HepG2 (cell line): ENCODE measurements at regions not wholly inside any gene's neighbourhood (a gene's known extent, or its start where the extent isn't known, plus 50 kb on each side); places are given as distances from the start of the nearest gene placed in this dataset.

Experiments used
- ATAC-seq: fragments of 200-7000 bp; cut with Tn5 transposase; 3 replicates; pipeline ENCODE4 v1.9.1; 2020; ENCODE audit warnings: mild to moderate bottlenecking, moderate library complexity
- BruUV-seq: library from RNA; stranded (reverse); fragments of 400-500 nt; replicated peaks from 2 replicates; lab custom pipeline; 2021; lab: Mats Ljungman, UMichigan
- CTCF ChIA-PET: fragments of 300-600 bp; formaldehyde crosslinking; extraction: SDS; loops from one replicate; lab custom pipeline; 2021; ENCODE audit warnings: low total read pairs, inconsistent platforms, low intra/inter-chr PET ratio; lab: Yijun Ruan, JAX
- POLR2A ChIA-PET: fragments of 350-600 bp; sonication (Branson Sonifier 250); formaldehyde crosslinking; loops from one replicate; lab custom pipeline; 2020; ENCODE audit warnings: antibody characterized with exemption, inconsistent platforms; lab: Yijun Ruan, JAX
- DNase-seq: peaks from one replicate; pipeline ENCODE4 v3.0.0-alpha.2; 2015; ENCODE audit warnings: low spot score
- FAIRE-seq: peaks from 3 replicates; lab custom pipeline; 2011; peaks lifted over from hg19 to GRCh38; lab: Jason Lieb, UNC
- H2AFZ ChIP-seq: one replicate; pipeline ENCODE4 v1.6.1; 2011; ENCODE audit warnings: low read length, inconsistent platforms
- H3K27ac ChIP-seq: fragments of 300-600 bp; 3 replicates; pipeline ENCODE4 v1.8.0; 2011; ENCODE audit warnings: mixed run types, mild to moderate bottlenecking, mixed read lengths, low read length, inconsistent platforms; ENCODE audit not compliant: insufficient read depth; ENCODE audit errors: extremely low read length
- H3K27me3 ChIP-seq, 2 experiments: fragments of 200-600 bp in 1 of 2; 2 replicates in 1 of 2; 3 replicates in 1 of 2; pipeline versions ENCODE4 v1.6.0 to v1.8.0; 2011; ENCODE audit warnings: low read length in 2 of 2, mild to moderate bottlenecking in 2 of 2, moderate library complexity in 2 of 2, inconsistent platforms in 1 of 2; ENCODE audit not compliant: insufficient read depth in 2 of 2, control insufficient read depth in 1 of 2
- H3K36me3 ChIP-seq, 2 experiments: fragments of 200-600 bp in 1 of 2; replicated peaks in 1 of 2; 2 replicates in 1 of 2; 3 replicates in 1 of 2; pipeline versions ENCODE4 v1.5.1 to v1.8.0; 2011; ENCODE audit warnings: low read length in 2 of 2, inconsistent platforms in 1 of 2; ENCODE audit not compliant: insufficient read depth in 2 of 2, control insufficient read depth in 1 of 2
- H3K4me1 ChIP-seq: 2 replicates; pipeline ENCODE4 v1.5.1; 2012; ENCODE audit warnings: low read length, inconsistent platforms; ENCODE audit not compliant: insufficient read depth
- H3K4me2 ChIP-seq: 2 replicates; pipeline ENCODE4 v1.6.0; 2011; ENCODE audit warnings: low read depth, low read length, inconsistent platforms
- H3K4me3 ChIP-seq, 3 experiments: fragments of 200-600 bp in 1 of 3; sonication (generic), shearing (Covaris generic) in 1 of 3; replicated peaks in 1 of 3; 2 replicates each; pipeline ENCODE4 v1.5.1; 2011 to 2016; ENCODE audit warnings: low read length in 3 of 3, inconsistent platforms in 2 of 3, low read depth in 2 of 3, mild to moderate bottlenecking in 2 of 3, control low read depth in 1 of 3, mixed read lengths in 1 of 3; ENCODE audit not compliant: insufficient read depth in 1 of 3
- H3K79me2 ChIP-seq: one replicate; pipeline ENCODE4 v1.6.1; 2011; ENCODE audit warnings: low read length, inconsistent platforms; ENCODE audit not compliant: insufficient read depth
- H3K9ac ChIP-seq: 2 replicates; pipeline ENCODE4 v1.6.0; 2011; ENCODE audit warnings: mild to moderate bottlenecking, low read depth, low read length, inconsistent platforms; ENCODE audit not compliant: insufficient read depth
- H3K9me3 ChIP-seq: 2 replicates; pipeline ENCODE4 v1.5.1; 2012; ENCODE audit warnings: mild to moderate bottlenecking, low read length
- H4K20me1 ChIP-seq: 2 replicates; pipeline ENCODE4 v1.6.0; 2011; ENCODE audit warnings: inconsistent platforms, mild to moderate bottlenecking, low read length, moderate library complexity; ENCODE audit not compliant: insufficient read depth
- ASH2L ChIP-seq: fragments of 300-600, 200-600 bp; sonication (generic); IDR thresholded peaks from 2 replicates; pipeline ENCODE4 v1.7.0; 2017; ENCODE audit warnings: low read depth, mild to moderate bottlenecking, moderate library complexity, mixed read lengths, low read length; ENCODE audit not compliant: insufficient read length
- CC2D1A ChIP-seq: sonication (generic); formaldehyde crosslinking; IDR thresholded peaks from 2 replicates; pipeline ENCODE4 v1.8.1; 2023; ENCODE audit warnings: mild to moderate bottlenecking, missing genetic modification reagents
- MBNL3 ChIP-seq: fragments of 250-450 bp; sonication (Bioruptor Pico); conservative IDR thresholded peaks from 2 replicates; pipeline ENCODE4 v1.8.0; 2022; ENCODE audit warnings: mild to moderate bottlenecking, inconsistent platforms
- MED8 ChIP-seq: sonication (generic); formaldehyde crosslinking; IDR thresholded peaks from 2 replicates; pipeline ENCODE4 v1.8.1; 2023; ENCODE audit warnings: mild to moderate bottlenecking, missing genetic modification reagents; ENCODE audit not compliant: insufficient replicate concordance
- NFRKB ChIP-seq: fragments of 450-650 bp; IDR thresholded peaks from 2 replicates; pipeline ENCODE4 v1.6.1; 2017
- PHF21A ChIP-seq: sonication (generic); formaldehyde crosslinking; IDR thresholded peaks from 2 replicates; pipeline ENCODE4 v1.5.0; 2020; ENCODE audit warnings: mild to moderate bottlenecking, missing genetic modification reagents
- ZFP36L2 ChIP-seq: sonication (generic); formaldehyde crosslinking; IDR thresholded peaks from 2 replicates; pipeline ENCODE4 v1.4.0; 2020; ENCODE audit warnings: missing genetic modification reagents
- ZNF276 ChIP-seq: sonication (generic); formaldehyde crosslinking; IDR thresholded peaks from 2 replicates; pipeline ENCODE4 v1.4.0; 2020; ENCODE audit warnings: mild to moderate bottlenecking, low read depth, missing genetic modification reagents
- ZNF687 ChIP-seq: sonication (generic); formaldehyde crosslinking; IDR thresholded peaks from 2 replicates; pipeline ENCODE4 v1.5.1; 2020; ENCODE audit warnings: mild to moderate bottlenecking, missing genetic modification reagents, moderate library complexity
- ZSCAN9 ChIP-seq: IDR thresholded peaks from 2 replicates; pipeline ENCODE4 v1.6.1; 2016; ENCODE audit warnings: borderline replicate concordance
- WGBS: methylation state at CpG from one replicate; pipeline ENCODE4 v1.1.6; 2017; ENCODE audit warnings: low lambda C conversion rate; 5-methylcytosine and 5-hydroxymethylcytosine counted together
- in situ Hi-C: cut with HindIII; loops from 2 replicates; pipeline ENCODE4 v1.10.0; 2017; ENCODE audit warnings: low pct_unique_long_range_greater_than_20kb; ENCODE audit not compliant: extremely low pct_ligation_motif_present
- intact Hi-C: fragments of 100-400 bp; cut with micrococcal nuclease; formaldehyde crosslinking; loops from one replicate; pipeline ENCODE4 v1.10.0; 2022; ENCODE audit not compliant: unreplicated experiment
- TF ChIP-seq, protein P1 (sequence below): sonication (generic); formaldehyde crosslinking; IDR thresholded peaks from 2 replicates; pipeline ENCODE4 v1.5.0; 2020; ENCODE audit warnings: mild to moderate bottlenecking, low read depth, missing genetic modification reagents, borderline replicate concordance
- TF ChIP-seq, protein P2 (sequence below): sonication (generic); formaldehyde crosslinking; IDR thresholded peaks from 2 replicates; pipeline ENCODE4 v1.4.0; 2020; ENCODE audit warnings: missing genetic modification reagents, borderline replicate concordance

- no peak for TF ChIP-seq ZSCAN9 (CRISPR knock-in tag)
- TF ChIP-seq ZNF276, result no peak
- TF ChIP-seq NFRKB, result no peak
- TF ChIP-seq ASH2L, result no peak
- TF ChIP-seq ZNF687 (CRISPR knock-in tag), result no peak
Measured at GRCh38 chr1:36561361-36561724, 78.6 kb upstream of the CSF3R start (continued).

DNA sequence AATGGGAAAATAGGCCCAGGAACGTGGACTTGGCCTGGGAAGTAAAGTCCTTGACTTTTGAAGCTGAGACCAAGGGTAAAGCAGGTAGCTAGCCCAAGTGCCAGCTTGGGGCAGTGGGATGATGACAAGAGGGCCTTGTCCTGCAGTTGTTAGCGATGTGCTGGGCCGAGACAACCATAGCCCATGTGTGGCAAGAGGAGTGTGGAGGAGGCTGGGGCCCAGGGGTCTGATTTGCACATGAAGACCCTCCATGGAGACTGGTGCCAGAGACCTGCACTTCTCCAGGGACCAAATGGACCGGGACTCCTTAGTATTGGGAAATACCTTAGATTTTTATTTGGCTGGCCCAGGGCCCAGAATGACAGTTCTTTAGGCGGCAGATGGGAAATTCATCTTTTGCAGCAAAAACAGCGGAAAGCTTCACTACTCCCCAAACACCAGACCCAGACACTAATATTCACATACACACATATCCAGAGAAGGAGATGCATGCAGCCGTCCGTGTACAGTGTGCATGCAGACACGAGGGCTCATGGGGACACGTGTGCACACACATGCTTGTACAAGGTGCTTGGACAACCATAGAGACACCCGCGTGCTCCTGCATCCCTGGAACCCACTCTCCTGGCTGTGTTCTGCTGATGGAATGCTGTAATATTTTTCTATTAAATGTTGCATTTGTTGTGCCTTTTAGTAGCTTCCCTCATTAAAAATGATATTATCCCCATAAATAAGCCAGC, 78.1 kb upstream of the CSF3R start:
- no peak overlapping the region for H3K4me2 ChIP-seq
- H3K27ac ChIP-seq, result no peak overlapping the region
- H3K4me1 ChIP-seq, result no peaks in the 10 kb centered on the region
- no peak overlapping the region for H2AFZ ChIP-seq
- no peaks in the 10 kb centered on the region for H3K79me2 ChIP-seq
- 38% methylated on average over 12 of the region's 12 CpGs for WGBS
- no TSS peak for BruUV-seq
- intact Hi-C loops, result no loop called here
- H3K9me3 ChIP-seq, result no peaks in the 10 kb centered on the region
- no peak for FAIRE-seq
- H3K27me3 ChIP-seq, result peaks cover 0 to 30% of the 10 kb centered on the region in 2 experiments; a peak in 4 of 5 replicates
- no peak overlapping the region for H3K9ac ChIP-seq
- ChIA-PET POLR2A (interaction anchor here (0.6 kb wide), 1 partner anchor 447 kb away, joined by 3 read pairs; no protein-coding TSS in a partner anchor), CTCF (no interaction called here)
- DNase-seq, result no peak
- in situ Hi-C loops, result no loop called here
- no peak overlapping the region for H3K4me3 ChIP-seq
- no peaks in the 10 kb centered on the region for H4K20me1 ChIP-seq
- no peaks in the 10 kb centered on the region for H3K36me3 ChIP-seq
- no peak for ATAC-seq
- TF ChIP-seq PHF21A (no peak), ZFP36L2 (CRISPR knock-in tag) (no peak), CC2D1A (CRISPR knock-in tag) (no peak), MBNL3 (no peak), MED8 (CRISPR knock-in tag) (no peak)
- TF ChIP-seq, protein P1, sequence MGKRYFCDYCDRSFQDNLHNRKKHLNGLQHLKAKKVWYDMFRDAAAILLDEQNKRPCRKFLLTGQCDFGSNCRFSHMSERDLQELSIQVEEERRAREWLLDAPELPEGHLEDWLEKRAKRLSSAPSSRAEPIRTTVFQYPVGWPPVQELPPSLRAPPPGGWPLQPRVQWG (CRISPR knock-in tag), result no peak
- TF ChIP-seq, protein P2, sequence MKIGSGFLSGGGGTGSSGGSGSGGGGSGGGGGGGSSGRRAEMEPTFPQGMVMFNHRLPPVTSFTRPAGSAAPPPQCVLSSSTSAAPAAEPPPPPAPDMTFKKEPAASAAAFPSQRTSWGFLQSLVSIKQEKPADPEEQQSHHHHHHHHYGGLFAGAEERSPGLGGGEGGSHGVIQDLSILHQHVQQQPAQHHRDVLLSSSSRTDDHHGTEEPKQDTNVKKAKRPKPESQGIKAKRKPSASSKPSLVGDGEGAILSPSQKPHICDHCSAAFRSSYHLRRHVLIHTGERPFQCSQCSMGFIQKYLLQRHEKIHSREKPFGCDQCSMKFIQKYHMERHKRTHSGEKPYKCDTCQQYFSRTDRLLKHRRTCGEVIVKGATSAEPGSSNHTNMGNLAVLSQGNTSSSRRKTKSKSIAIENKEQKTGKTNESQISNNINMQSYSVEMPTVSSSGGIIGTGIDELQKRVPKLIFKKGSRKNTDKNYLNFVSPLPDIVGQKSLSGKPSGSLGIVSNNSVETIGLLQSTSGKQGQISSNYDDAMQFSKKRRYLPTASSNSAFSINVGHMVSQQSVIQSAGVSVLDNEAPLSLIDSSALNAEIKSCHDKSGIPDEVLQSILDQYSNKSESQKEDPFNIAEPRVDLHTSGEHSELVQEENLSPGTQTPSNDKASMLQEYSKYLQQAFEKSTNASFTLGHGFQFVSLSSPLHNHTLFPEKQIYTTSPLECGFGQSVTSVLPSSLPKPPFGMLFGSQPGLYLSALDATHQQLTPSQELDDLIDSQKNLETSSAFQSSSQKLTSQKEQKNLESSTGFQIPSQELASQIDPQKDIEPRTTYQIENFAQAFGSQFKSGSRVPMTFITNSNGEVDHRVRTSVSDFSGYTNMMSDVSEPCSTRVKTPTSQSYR (CRISPR knock-in tag), result no peak
